ENCODE measurements at regions not wholly inside any gene's neighbourhood (a gene's known extent, or its start where the extent isn't known, plus 50 kb on each side); places are given as distances from the start of the nearest gene placed in this dataset.

GRCh38 chr6:169345146-169345545 lies 91.5 kb upstream of the THBS2 start:
- TF ChIP-seq CTCF (IDR thresholded peaks at IDR 0.05) (no peak), ZFX (IDR thresholded peaks at IDR 0.05; ENCODE audit: borderline replicate concordance) (no peak)
- no peak overlapping the region for H3K27ac ChIP-seq

GRCh38 chr6:169344750-169345065 lies 91.1 kb upstream of the THBS2 start:
- TF ChIP-seq CTCF (IDR thresholded peaks at IDR 0.05) (no peak), ZFX (IDR thresholded peaks at IDR 0.05; ENCODE audit: borderline replicate concordance) (no peak)
- no peak overlapping the region for H3K27ac ChIP-seq

GRCh38 chr6:169343886-169344749 lies 90.5 kb upstream of the THBS2 start:
- TF ChIP-seq ZFX (IDR thresholded peaks at IDR 0.05; ENCODE audit: borderline replicate concordance) (no peak), CTCF (IDR thresholded peaks at IDR 0.05) (no peak)
- no peak overlapping the region for H3K27ac ChIP-seq

GRCh38 chr6:169342710-169343109 lies 89.1 kb upstream of the THBS2 start:
- TF ChIP-seq CTCF (IDR thresholded peaks at IDR 0.05) (no peak), ZFX (IDR thresholded peaks at IDR 0.05; ENCODE audit: borderline replicate concordance) (no peak)
- no peak overlapping the region for H3K27ac ChIP-seq

GRCh38 chr6:169341706-169342105 lies 88.1 kb upstream of the THBS2 start:
- no peak overlapping the region for H3K27ac ChIP-seq
- TF ChIP-seq CTCF (IDR thresholded peaks at IDR 0.05) (no peak), ZFX (IDR thresholded peaks at IDR 0.05; ENCODE audit: borderline replicate concordance) (no peak)

- H3K27ac ChIP-seq: no peak overlapping the region
- TF ChIP-seq CTCF (IDR thresholded peaks at IDR 0.05): no peak
- TF ChIP-seq ZFX (IDR thresholded peaks at IDR 0.05; ENCODE audit: borderline replicate concordance): no peak
Measured at GRCh38 chr6:169341065-169341464, 87.4 kb upstream of the THBS2 start.

GRCh38 chr6:169340395-169340794 lies 86.7 kb upstream of the THBS2 start:
- TF ChIP-seq CTCF (IDR thresholded peaks at IDR 0.05) (no peak), ZFX (IDR thresholded peaks at IDR 0.05; ENCODE audit: borderline replicate concordance) (no peak)
- H3K27ac ChIP-seq: no peak overlapping the region

Measured in 22Rv1 (cell line).